Ascending aorta (tissue), 2 donors: ENCODE measurements at regions not wholly inside any gene's neighbourhood (a gene's known extent, or its start where the extent isn't known, plus 50 kb on each side); places are given as distances from the start of the nearest gene placed in this dataset.
"Not testable (repeated sequence)": the region's sequence is repeated elsewhere in the genome, so short reads cannot be mapped to it uniquely, and the experiment has no call there.

Experiments
- DNase-seq, 2 donors: peaks; one replicate each; pipeline ENCODE4 v3.0.0-alpha.2; 2019; ENCODE audit warnings: low spot score in 2 of 2
- H3K27ac ChIP-seq, 2 donors: fragments of 200-600 bp; sonication (generic); one replicate each; pipeline ENCODE4 v1.5.1; 2016 to 2017; ENCODE audit warnings: mild to moderate bottlenecking in 1 of 2
- H3K27me3 ChIP-seq: fragments of 200-600 bp; sonication (generic); one replicate; pipeline ENCODE4 v1.5.1; 2017
- H3K36me3 ChIP-seq, 2 donors: fragments of 200-600 bp; sonication (generic); one replicate each; pipeline ENCODE4 v1.5.1; 2016
- H3K4me1 ChIP-seq, 2 donors: fragments of 200-600 bp; sonication (generic); one replicate each; pipeline ENCODE4 v1.5.1; 2016 to 2017; ENCODE audit warnings: mild to moderate bottlenecking in 1 of 2
- H3K4me3 ChIP-seq, 2 donors: fragments of 200-600 bp; sonication (generic); one replicate each; pipeline ENCODE4 v1.5.1; 2016 to 2017; ENCODE audit warnings: mild to moderate bottlenecking in 1 of 2
- H3K9me3 ChIP-seq, 2 donors: fragments of 200-600 bp; sonication (generic); one replicate each; pipeline ENCODE4 v1.5.1; 2016
- CTCF ChIP-seq, 3 experiments: fragments of 200-600 bp in 2 of 3; fragments of 450-650 bp in 1 of 3; sonication (generic) in 2 of 3; IDR thresholded peaks; one replicate each; pipeline ENCODE4 v1.5.1; 2016 to 2019; ENCODE audit warnings: antibody characterized with exemption in 3 of 3, mild to moderate bottlenecking in 1 of 3, moderate library complexity in 1 of 3
- intact Hi-C: fragments of 100-400 bp; cut with DNase I; formaldehyde crosslinking; loops from one replicate; pipeline ENCODE4 v1.15.1; 2023

- no peak for DNase-seq
- H3K4me1 ChIP-seq: no peaks in the 10 kb centered on the region
- TF ChIP-seq CTCF (IDR thresholded peaks at IDR 0.05): no peak
- no peak overlapping the region for H3K27ac ChIP-seq
- H3K27me3 ChIP-seq: no peaks in the 10 kb centered on the region
- no peaks in the 10 kb centered on the region for H3K36me3 ChIP-seq
- intact Hi-C loops: no loop called here
- H3K9me3 ChIP-seq: peaks cover 0 to 11% of the 10 kb centered on the region in 2 donors
- no peak overlapping the region for H3K4me3 ChIP-seq
Measured at GRCh38 chr17:72470734-72471133, 349.9 kb downstream of the SOX9 start.

- intact Hi-C loops: no loop called here
- H3K36me3 ChIP-seq: no peaks in the 10 kb centered on the region
- no peak for TF ChIP-seq CTCF (IDR thresholded peaks at IDR 0.05)
- DNase-seq: no peak
- peaks cover 0 to 11% of the 10 kb centered on the region in 2 donors for H3K9me3 ChIP-seq
- H3K27ac ChIP-seq: no peak overlapping the region
- no peaks in the 10 kb centered on the region for H3K4me1 ChIP-seq
- H3K4me3 ChIP-seq: no peak overlapping the region
- no peaks in the 10 kb centered on the region for H3K27me3 ChIP-seq
Measured at GRCh38 chr17:72471296-72471695, 350.5 kb downstream of the SOX9 start.

- Histone ChIP-seq H3K36me3 (no peaks in the 10 kb centered on the region), H3K4me1 (no peaks in the 10 kb centered on the region), H3K9me3 (peaks cover 0 to 11% of the 10 kb centered on the region in 2 donors), H3K27me3 (no peaks in the 10 kb centered on the region), H3K4me3 (no peak overlapping the region), H3K27ac (no peak overlapping the region)
- intact Hi-C loops: no loop called here
- no peak for TF ChIP-seq CTCF (IDR thresholded peaks at IDR 0.05)
- no peak for DNase-seq
Measured at GRCh38 chr17:72472106-72472505, 351.3 kb downstream of the SOX9 start.

GRCh38 chr17:72472853-72473390 lies 352.1 kb downstream of the SOX9 start:
- H3K36me3 ChIP-seq, intact Hi-C loops, H3K4me1 ChIP-seq, H3K4me3 ChIP-seq, H3K27me3 ChIP-seq, H3K27ac ChIP-seq, DNase-seq: not testable (repeated sequence)
- peaks cover 0 to 11% of the 10 kb centered on the region in 2 donors for H3K9me3 ChIP-seq

GRCh38 chr17:72474243-72474642 lies 353.4 kb downstream of the SOX9 start:
- Histone ChIP-seq H3K36me3 (no peaks in the 10 kb centered on the region), H3K27ac (no peak overlapping the region), H3K27me3 (no peaks in the 10 kb centered on the region), H3K4me3 (no peak overlapping the region), H3K9me3 (peaks cover 0 to 11% of the 10 kb centered on the region in 2 donors), H3K4me1 (no peaks in the 10 kb centered on the region)
- DNase-seq: no peak
- no peak for TF ChIP-seq CTCF (IDR thresholded peaks at IDR 0.05)
- intact Hi-C loops: no loop called here

- Histone ChIP-seq H3K9me3 (peaks cover 0 to 11% of the 10 kb centered on the region in 2 donors), H3K27ac (no peak overlapping the region), H3K4me1 (no peaks in the 10 kb centered on the region), H3K4me3 (no peak overlapping the region), H3K36me3 (no peaks in the 10 kb centered on the region), H3K27me3 (no peaks in the 10 kb centered on the region)
- no peak for TF ChIP-seq CTCF (IDR thresholded peaks at IDR 0.05)
- no peak for DNase-seq
- intact Hi-C loops: no loop called here
Measured at GRCh38 chr17:72474719-72475477, 354.1 kb downstream of the SOX9 start.
